H1 (cell line): ENCODE measurements at regions not wholly inside any gene's neighbourhood (a gene's known extent, or its start where the extent isn't known, plus 50 kb on each side); places are given as distances from the start of the nearest gene placed in this dataset.

Experiments
- CTCF ChIA-PET: fragments of 300-600 bp; sonication (Branson Sonifier 250); formaldehyde crosslinking; loops from one replicate; lab custom pipeline; 2021; ENCODE audit not compliant: partially characterized antibody; lab: Charles Lee
- POLR2A ChIA-PET: fragments of 300-600 bp; sonication (Branson Sonifier 250); formaldehyde crosslinking; loops from one replicate; lab custom pipeline; 2021; ENCODE audit warnings: inconsistent platforms; ENCODE audit not compliant: partially characterized antibody; lab: Charles Lee
- DNase-seq, 2 experiments: peaks; one replicate each; pipeline versions ENCODE4 v3.0.0 to v3.0.0-alpha.2; 2010 to 2022; ENCODE audit warnings: low spot score in 2 of 2, low read depth in 1 of 2, mixed read lengths in 1 of 2
- FAIRE-seq: peaks from 2 replicates; lab custom pipeline; 2011; peaks lifted over from hg19 to GRCh38; lab: Jason Lieb, UNC
- H2AFZ ChIP-seq: 2 replicates; pipeline ENCODE4 v1.8.1; 2012; ENCODE audit warnings: low read length, inconsistent platforms
- H2AK5ac ChIP-seq: 2 replicates; pipeline ENCODE4 v1.6.1; 2013; ENCODE audit warnings: low read depth, low read length
- H2BK120ac ChIP-seq: replicated peaks from 2 replicates; pipeline ENCODE3; 2013; ENCODE audit warnings: low read depth, low read length, inconsistent platforms
- H2BK12ac ChIP-seq: 2 replicates; pipeline ENCODE4 v1.6.1; 2013; ENCODE audit warnings: low read depth, low read length
- H2BK15ac ChIP-seq: 2 replicates; pipeline ENCODE4 v1.6.1; 2013; ENCODE audit warnings: low read length
- H2BK20ac ChIP-seq: 2 replicates; pipeline ENCODE4 v1.6.1; 2013; ENCODE audit warnings: low read length
- H2BK5ac ChIP-seq: 2 replicates; pipeline ENCODE4 v1.6.1; 2013; ENCODE audit warnings: low read depth, low read length
- H3K14ac ChIP-seq: 2 replicates; pipeline ENCODE4 v1.6.1; 2013; ENCODE audit warnings: inconsistent platforms; ENCODE audit not compliant: insufficient read length
- H3K18ac ChIP-seq: 2 replicates; pipeline ENCODE4 v1.6.1; 2013; ENCODE audit warnings: low read length; ENCODE audit errors: extremely low read depth
- H3K23ac ChIP-seq: 2 replicates; pipeline ENCODE4 v1.6.1; 2013; ENCODE audit warnings: inconsistent platforms; ENCODE audit not compliant: insufficient read length
- H3K23me2 ChIP-seq: 2 replicates; pipeline ENCODE4 v1.6.1; 2013; ENCODE audit warnings: low read depth, low read length
- H3K27ac ChIP-seq: 2 replicates; pipeline ENCODE4 v1.6.1; 2011; ENCODE audit warnings: low read depth, low read length, inconsistent platforms
- H3K27me3 ChIP-seq, 4 experiments: replicated peaks in 1 of 4; 1 replicate in 1 of 4; 2 replicates in 3 of 4; pipeline versions ENCODE4 v1.6.1 to v1.8.1; 2011 to 2013; ENCODE audit warnings: low read length in 3 of 4, mild to moderate bottlenecking in 3 of 4, inconsistent platforms in 2 of 4, mixed read lengths in 2 of 4, moderate library complexity in 1 of 4; ENCODE audit not compliant: control insufficient read depth in 3 of 4, insufficient read depth in 3 of 4; ENCODE audit errors: extremely low read depth in 1 of 4
- H3K36me3 ChIP-seq, 4 experiments: 2 replicates each; pipeline versions ENCODE4 v1.6.1 to v1.8.1; 2011 to 2013; ENCODE audit warnings: mild to moderate bottlenecking in 4 of 4, low read length in 3 of 4, moderate library complexity in 2 of 4, control low read depth in 1 of 4, inconsistent platforms in 1 of 4; ENCODE audit not compliant: insufficient read depth in 4 of 4, control insufficient read depth in 2 of 4
- H3K4ac ChIP-seq: replicated peaks from 2 replicates; pipeline ENCODE3; 2013; ENCODE audit warnings: low read length, low read depth, mixed read lengths, inconsistent platforms; ENCODE audit not compliant: insufficient read length
- H3K4me1 ChIP-seq, 4 experiments: replicated peaks in 1 of 4; 1 replicate in 1 of 4; 2 replicates in 3 of 4; pipeline versions ENCODE4 v1.6.1 to v1.8.1; 2011 to 2013; ENCODE audit warnings: low read length in 3 of 4, inconsistent platforms in 2 of 4, mixed read lengths in 1 of 4; ENCODE audit not compliant: insufficient read depth in 4 of 4, control insufficient read depth in 3 of 4
- H3K4me2 ChIP-seq, 2 experiments: 2 replicates each; pipeline versions ENCODE4 v1.6.1 to v1.8.1; 2011 to 2013; ENCODE audit warnings: low read depth in 2 of 2, low read length in 2 of 2, control low read depth in 1 of 2, inconsistent platforms in 1 of 2, mild to moderate bottlenecking in 1 of 2; ENCODE audit not compliant: insufficient read depth in 1 of 2
- H3K4me3 ChIP-seq, 4 experiments: fragments of 200-600, 300-600 bp in 1 of 4; sonication (generic), shearing (Covaris generic), sonication (Bioruptor Twin) in 1 of 4; 2 replicates each; pipeline versions ENCODE4 v1.5.1 to v1.8.1; 2011 to 2016; ENCODE audit warnings: low read length in 4 of 4, low read depth in 3 of 4, control low read depth in 2 of 4, inconsistent platforms in 2 of 4, mild to moderate bottlenecking in 2 of 4, mixed read lengths in 1 of 4, moderate library complexity in 1 of 4; ENCODE audit not compliant: insufficient read depth in 2 of 4; ENCODE audit errors: extremely low read depth in 1 of 4
- H3K56ac ChIP-seq: replicated peaks from 2 replicates; pipeline ENCODE3; 2013; ENCODE audit warnings: low read depth, mild to moderate bottlenecking, mixed read lengths, low read length, inconsistent platforms; ENCODE audit not compliant: insufficient read length
- H3K79me1 ChIP-seq: 2 replicates; pipeline ENCODE4 v1.6.1; 2013; ENCODE audit warnings: low read depth, low read length, control low read depth
- H3K79me2 ChIP-seq, 2 experiments: 2 replicates each; pipeline versions ENCODE4 v1.6.1 to v1.8.1; 2012 to 2013; ENCODE audit warnings: low read length in 2 of 2, mild to moderate bottlenecking in 2 of 2, inconsistent platforms in 1 of 2; ENCODE audit not compliant: insufficient read depth in 2 of 2, control insufficient read depth in 1 of 2
- H3K9ac ChIP-seq, 4 experiments: replicated peaks in 1 of 4; 1 replicate in 1 of 4; 2 replicates in 3 of 4; pipeline versions ENCODE4 v1.6.1 to v1.8.1; 2011 to 2013; ENCODE audit warnings: low read depth in 3 of 4, low read length in 3 of 4, control low read depth in 2 of 4, mild to moderate bottlenecking in 2 of 4, moderate library complexity in 2 of 4, inconsistent platforms in 1 of 4; ENCODE audit errors: extremely low read depth in 1 of 4
- H3K9me3 ChIP-seq, 2 experiments: 2 replicates each; pipeline versions ENCODE4 v1.6.1 to v1.8.1; 2012 to 2013; ENCODE audit warnings: mild to moderate bottlenecking in 2 of 2, moderate library complexity in 2 of 2, control low read depth in 1 of 2, inconsistent platforms in 1 of 2, low read depth in 1 of 2, low read length in 1 of 2, mixed read lengths in 1 of 2; ENCODE audit not compliant: insufficient read depth in 2 of 2
- H4K20me1 ChIP-seq, 2 experiments: replicated peaks in 1 of 2; 2 replicates each; pipeline versions ENCODE3 to v1.8.1; 2011 to 2013; ENCODE audit warnings: inconsistent platforms in 2 of 2, low read length in 2 of 2, mild to moderate bottlenecking in 1 of 2; ENCODE audit not compliant: insufficient read depth in 2 of 2, control insufficient read depth in 1 of 2
- H4K5ac ChIP-seq: 2 replicates; pipeline ENCODE4 v1.6.1; 2013; ENCODE audit warnings: low read length, low read depth, mixed read lengths, inconsistent platforms; ENCODE audit not compliant: insufficient read length
- H4K8ac ChIP-seq: 2 replicates; pipeline ENCODE4 v1.8.0; 2013; ENCODE audit warnings: mild to moderate bottlenecking, moderate library complexity, low read length, inconsistent platforms; ENCODE audit not compliant: insufficient read depth; ENCODE audit errors: extremely low read depth
- H4K91ac ChIP-seq: replicated peaks from 2 replicates; pipeline ENCODE3; 2013; ENCODE audit warnings: low read length, mixed read lengths, inconsistent platforms; ENCODE audit not compliant: insufficient read length
- POLR2A ChIP-seq, 2 experiments: IDR thresholded peaks; 1 replicate in 1 of 2; 2 replicates in 1 of 2; pipeline ENCODE4 v1.6.1; 2011; ENCODE audit warnings: low read depth in 2 of 2, low read length in 2 of 2, mild to moderate bottlenecking in 2 of 2; ENCODE audit errors: control extremely low read depth in 1 of 2
- SP4 ChIP-seq: IDR thresholded peaks from 2 replicates; pipeline ENCODE4 v1.6.1; 2012; ENCODE audit warnings: low read length, inconsistent platforms
- WGBS, 2 experiments: shearing (Covaris generic) in 1 of 2; methylation state at CpG; one replicate each; pipeline versions ENCODE4 v1.1.6 to v1.1.7; 2013 to 2015; ENCODE audit warnings: low lambda C conversion rate in 2 of 2, mixed read lengths in 2 of 2, inconsistent platforms in 1 of 2, low coverage in 1 of 2, missing lambda C conversion rate in 1 of 2; ENCODE audit not compliant: insufficient replicate concordance in 2 of 2, insufficient coverage in 1 of 2, insufficient read length in 1 of 2; ENCODE audit errors: extremely low coverage in 1 of 2, missing lambda C conversion rate in 1 of 2; 5-methylcytosine and 5-hydroxymethylcytosine counted together

DNA sequence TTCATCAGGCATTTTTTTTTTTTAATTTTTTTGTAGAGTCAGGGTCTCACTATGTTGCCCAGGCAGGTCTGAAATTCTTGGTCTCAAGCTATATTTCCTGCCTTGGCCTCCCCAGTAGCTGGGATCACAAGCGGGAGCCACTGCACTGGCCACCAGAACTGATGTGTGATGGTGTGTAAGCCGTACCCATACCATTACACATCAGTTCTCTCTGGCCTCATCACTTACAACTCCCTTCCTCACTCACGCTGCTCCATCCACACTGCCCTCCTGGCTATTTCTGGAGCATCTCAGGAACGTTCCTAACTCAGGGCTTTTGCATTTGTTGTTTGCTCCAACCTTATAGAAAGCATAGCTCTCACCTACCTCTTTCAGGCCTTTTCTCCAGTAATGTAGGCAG is 834.5 kb upstream of the ID2 start:
- Histone ChIP-seq H2BK120ac (no peak overlapping the region), H3K36me3 (no peaks in the 10 kb centered on the region), H4K8ac (no peak overlapping the region), H3K4ac (no peak overlapping the region), H3K56ac (no peak overlapping the region), H4K91ac (no peak overlapping the region), H2BK5ac (no peak overlapping the region), H3K9me3 (no peaks in the 10 kb centered on the region; a peak in 1 of 4 replicates), H3K4me2 (no peak overlapping the region), H3K23me2 (no peaks in the 10 kb centered on the region), H3K23ac (no peak overlapping the region), H3K4me3 (no peak overlapping the region), H2BK12ac (no peak overlapping the region; the same call in 1 of the 2 replicates), H3K27ac (no peak overlapping the region), H2BK15ac (no peak overlapping the region), H3K18ac (no peak overlapping the region), H3K9ac (no peak overlapping the region), H3K79me2 (no peaks in the 10 kb centered on the region), H3K27me3 (no peaks in the 10 kb centered on the region), H3K79me1 (no peaks in the 10 kb centered on the region), H3K14ac (no peak overlapping the region), H2AK5ac (no peak overlapping the region), H2AFZ (no peak overlapping the region), H3K4me1 (no peaks in the 10 kb centered on the region), H4K20me1 (no peaks in the 10 kb centered on the region), H2BK20ac (no peak overlapping the region), H4K5ac (no peak overlapping the region)
- TF ChIP-seq SP4 (no peak), POLR2A (IDR thresholded peaks at IDR 0.05; ENCODE audit: control extremely low read depth in 1 of 2, low read depth in 2 of 2, low read length in 2 of 2) (no peak)
- DNase-seq = peak in 1 of 2 experiments; percentile 13
- 96% methylated on average over 4 of the region's 4 CpGs; no CpG with 5 or more reads in 1 of the 2 experiments for WGBS, 2 experiments
- ChIA-PET CTCF (interaction anchor here (0.8 to 0.9 kb wide), 2 partner anchors 44 to 731 kb away, joined by 3 read pairs; no protein-coding TSS in a partner anchor), POLR2A (interaction anchor here (1.2 to 1.4 kb wide), 3 partner anchors 11 to 33 kb away, joined by 3 to 4 read pairs (median 3); no protein-coding TSS in a partner anchor)
- no peak for FAIRE-seq
